HG02678 (cell line): ENCODE measurements at regions not wholly inside any gene's neighbourhood (a gene's known extent, or its start where the extent isn't known, plus 50 kb on each side); places are given as distances from the start of the nearest gene placed in this dataset.
A peak's percentile ranks its signal among the peaks of the same experiment; 100 is the strongest.

Experiments used
- ATAC-seq: cut with Tn5 transposase; IDR thresholded peaks from one replicate; pipeline ENCODE4 v1.9.1; 2021; ENCODE audit warnings: mild to moderate bottlenecking, moderate library complexity; ENCODE audit not compliant: unreplicated experiment

DNA sequence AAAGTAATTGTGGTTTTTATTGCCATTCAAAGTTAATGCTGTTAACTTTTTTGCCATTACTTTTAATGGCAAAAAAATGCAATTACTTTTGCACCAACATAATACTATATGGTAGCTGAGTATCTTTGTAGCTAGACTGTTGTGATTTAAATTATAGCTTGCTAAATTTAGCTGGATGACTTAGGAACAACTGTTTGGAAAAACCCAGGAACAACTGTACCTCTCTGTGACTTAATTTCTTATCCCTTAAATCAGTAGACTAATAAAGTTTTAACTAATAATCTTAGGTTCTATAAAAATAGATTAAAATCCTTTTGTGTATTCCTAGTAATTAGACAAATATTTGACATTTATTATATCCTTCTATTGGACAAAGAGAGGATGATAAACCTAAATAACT, 268.2 kb downstream of the TENT5A start:
- ATAC-seq: no peak

DNA sequence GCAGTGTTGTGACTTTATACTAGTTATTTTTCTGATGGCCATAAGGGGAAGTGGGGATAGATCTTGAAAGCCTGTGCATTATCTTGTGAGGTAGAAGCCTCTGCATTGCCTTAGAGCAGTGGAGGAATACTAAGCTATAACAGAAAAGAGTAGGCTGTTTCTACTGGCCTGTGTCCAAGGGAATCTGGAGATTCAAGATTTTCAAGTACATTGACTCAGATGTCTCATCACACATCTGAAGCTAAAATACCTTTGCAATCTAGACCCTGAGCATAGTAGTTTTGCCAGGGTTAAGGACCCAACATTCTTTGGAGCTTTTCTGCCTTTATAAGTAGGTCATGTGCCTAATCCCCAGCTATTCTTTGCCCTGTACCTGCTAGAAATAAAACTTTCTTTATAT, 272.3 kb downstream of the TENT5A start:
- no peak for ATAC-seq

DNA sequence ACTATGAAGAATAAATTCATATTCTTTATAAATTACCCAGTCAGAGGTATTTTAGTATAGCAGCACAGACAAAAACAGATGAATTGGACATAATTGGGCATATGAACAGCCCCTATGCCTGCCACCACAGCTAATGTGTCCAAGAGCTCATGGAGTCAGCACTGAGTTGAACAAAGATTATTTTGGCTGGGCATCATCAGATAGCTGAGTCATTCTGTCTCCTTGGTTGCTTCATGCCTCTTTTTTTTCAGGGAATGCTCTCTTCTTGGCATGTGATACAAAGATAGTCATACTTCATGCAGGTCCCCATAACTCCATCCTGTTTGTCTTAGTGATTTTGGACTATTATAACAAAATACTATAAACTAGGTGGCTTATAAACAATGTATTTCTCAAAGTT, 275.6 kb downstream of the TENT5A start:
- no peak for ATAC-seq

DNA sequence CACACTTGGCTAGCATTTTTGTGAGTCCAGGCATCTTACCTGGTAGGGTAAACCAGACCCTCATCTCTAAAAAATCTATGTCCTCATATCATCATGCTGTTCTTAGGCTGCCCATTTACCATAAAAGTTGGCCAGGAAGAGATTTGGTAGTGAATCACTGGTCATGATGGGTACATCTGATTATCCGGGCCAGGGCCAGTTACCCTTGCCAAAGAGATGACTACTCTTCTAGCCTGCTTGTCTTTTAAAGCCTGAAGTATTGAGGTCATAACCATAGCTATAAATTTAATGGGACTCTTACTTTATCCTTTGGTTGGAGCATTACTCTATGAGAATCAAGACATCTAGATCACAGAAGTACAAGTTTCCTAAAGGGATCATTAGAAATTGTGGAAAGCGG, 276.8 kb downstream of the TENT5A start:
- ATAC-seq: no peak

DNA sequence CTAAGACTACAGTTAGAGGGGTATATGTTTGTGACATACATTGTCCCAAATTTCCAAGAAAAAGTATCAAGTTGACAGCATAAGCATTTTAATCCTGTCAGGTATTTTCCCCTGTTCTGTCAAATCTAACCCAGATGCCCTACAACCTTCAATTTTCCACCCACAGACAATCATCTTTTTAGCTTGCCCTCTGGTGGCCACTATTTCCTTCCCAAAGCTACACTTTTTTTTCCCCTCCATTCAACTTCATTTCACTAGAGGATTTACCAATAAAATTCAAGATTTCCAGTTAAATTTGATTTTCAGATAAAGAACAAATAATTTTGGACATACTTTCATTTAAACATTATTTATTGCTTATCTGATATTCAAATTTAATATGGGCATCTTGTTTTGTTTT, 286.6 kb downstream of the TENT5A start:
- no peak for ATAC-seq

DNA sequence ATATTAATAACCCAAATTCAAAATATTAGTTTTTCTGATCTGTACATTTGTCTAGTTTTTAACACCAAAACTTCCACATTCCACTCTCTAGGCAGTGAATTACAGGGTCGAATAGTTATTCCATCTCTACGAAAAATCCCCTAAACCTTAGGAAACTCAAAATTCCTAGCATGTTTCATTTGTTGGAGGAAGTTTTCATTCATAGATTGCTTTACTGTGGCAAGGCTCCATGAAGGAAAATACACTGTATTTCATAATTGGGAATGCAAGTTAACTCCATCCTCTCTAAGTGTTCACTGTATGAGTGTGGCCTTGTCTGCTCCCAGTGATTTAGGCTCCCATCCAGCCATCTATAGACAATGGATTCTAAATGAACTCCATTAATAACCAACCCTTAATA, 296.1 kb downstream of the TENT5A start:
- ATAC-seq: no peak

DNA sequence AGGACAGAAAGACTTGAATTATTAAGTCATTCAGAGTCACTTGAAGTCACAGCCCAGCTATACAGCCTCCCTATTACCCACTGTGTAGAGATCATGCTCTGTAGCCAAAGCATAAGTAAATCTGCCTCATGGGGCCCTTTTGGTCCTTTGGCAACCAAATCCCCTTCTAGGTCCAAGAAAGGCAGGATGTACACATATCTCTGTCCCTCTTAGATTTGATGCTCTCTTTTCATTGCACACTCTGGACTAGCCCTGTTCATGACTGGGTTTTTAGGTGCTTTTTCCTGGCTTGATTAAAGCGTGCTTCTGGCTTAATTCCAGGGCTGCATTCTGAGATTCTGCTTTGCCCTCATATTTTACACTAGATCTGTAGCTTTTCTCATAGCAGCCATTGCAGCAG, 296.8 kb downstream of the TENT5A start:
- ATAC-seq: no peak

DNA sequence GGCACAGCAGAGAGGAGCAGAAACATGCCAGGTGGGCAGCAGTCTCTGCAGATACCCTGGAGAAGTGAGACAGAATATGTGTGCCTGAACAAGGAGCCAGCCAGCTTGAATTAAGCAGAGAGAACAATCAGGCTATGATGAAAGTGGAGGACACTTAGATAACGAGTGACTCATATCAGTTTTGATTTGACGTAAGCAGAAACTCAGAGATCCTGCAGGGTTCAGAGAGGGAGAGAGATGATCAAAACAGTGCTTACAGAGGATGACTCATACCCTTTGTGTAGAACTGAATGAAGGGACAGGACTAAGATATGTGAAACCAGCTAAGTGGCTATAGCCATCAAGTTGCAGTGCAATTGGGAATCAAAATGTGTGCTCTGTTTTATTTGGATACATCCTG, 300.7 kb downstream of the TENT5A start:
- ATAC-seq: peak; percentile 58

DNA sequence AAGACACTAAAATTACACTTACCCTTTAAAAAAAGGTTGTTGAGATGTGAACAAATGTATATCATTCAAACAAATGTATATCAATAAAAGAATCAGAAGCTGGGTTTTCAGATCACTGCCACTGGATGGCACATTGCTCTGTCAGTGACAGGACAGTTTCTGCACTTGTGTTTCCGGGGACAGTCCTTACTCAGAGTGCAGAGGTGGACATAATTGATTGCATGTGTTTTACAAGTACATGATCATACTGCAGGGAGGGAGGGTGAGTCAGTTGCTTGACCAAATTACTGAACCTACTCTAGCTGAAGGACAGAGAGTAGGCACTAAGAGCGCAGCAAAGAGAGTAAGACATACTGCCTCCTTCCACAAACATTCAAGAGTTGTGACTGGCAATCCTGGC, 302.3 kb downstream of the TENT5A start:
- no peak for ATAC-seq

DNA sequence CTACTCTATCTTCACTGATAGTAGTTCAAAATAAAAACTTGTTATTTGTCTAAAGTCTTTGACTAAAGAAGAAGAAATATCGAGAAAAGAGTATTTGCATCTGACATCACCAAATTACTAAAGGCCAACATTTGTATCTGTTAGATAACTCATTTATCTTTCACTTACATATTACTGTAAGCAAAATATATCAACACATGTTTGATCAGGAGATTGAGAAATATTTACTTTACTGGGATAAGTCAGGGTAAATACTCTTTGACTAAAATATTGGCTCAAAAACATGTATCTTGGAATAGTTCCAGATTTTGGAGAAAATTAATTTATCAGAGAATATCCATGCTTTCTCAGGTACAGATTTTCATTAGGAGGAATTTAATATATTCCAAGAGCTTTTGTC, 306.0 kb downstream of the TENT5A start:
- ATAC-seq: no peak

DNA sequence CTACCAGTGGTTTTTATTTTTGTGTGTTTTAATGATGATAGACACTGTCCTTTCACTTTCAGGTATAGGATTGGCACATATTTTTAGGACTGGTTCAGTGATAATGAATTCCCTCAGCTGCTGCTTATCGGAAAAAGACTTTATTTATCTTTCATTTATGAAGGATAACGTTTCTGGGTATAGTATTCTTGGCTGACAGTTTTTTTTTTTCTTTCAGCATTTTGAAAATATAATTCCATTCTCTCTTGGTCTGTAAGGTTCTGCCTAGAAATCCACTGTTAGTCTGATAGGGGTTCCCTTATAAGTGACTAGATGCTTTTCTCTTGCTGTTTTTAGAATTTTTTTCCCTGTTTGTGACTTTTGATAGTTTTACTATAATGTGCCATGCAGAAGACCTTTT, 313.1 kb downstream of the TENT5A start:
- ATAC-seq: no peak

DNA sequence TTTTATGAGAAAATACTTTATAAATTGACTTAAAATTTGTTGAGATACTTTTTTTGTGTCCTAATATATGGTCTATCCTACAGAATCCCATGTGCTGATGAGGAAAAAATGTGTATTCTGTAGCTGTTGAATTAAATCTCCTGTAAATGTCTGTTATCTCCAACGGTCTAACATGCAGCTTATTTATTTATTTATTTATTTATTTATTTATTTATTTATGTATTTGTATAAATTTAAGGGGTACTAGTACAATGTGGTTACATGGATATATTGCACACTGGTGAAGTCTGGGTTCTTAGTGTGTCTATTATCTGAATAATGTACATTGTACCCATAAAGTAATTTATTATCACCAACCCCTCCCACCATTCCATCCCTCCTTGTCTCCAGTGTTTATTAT, 315.5 kb downstream of the TENT5A start:
- ATAC-seq: no peak

DNA sequence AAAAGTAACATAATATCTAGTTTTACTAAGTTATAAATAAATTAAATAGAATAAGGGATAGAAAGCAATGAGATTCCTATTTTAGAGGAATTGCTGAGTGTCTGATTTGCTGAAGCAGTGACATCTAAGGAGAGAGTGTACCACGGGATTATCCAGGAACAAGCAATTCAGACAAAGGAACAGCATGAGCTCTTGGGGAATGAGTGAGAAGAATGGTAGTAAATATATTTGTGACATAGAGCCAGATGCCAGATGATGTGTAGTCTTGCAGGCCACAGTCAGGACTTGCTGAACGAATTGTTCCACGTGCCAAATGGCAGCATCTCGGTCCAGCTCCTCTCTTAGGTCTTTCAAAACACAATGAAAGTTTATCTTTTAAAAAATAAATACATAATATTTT, 339.2 kb downstream of the TENT5A start:
- ATAC-seq: no peak

DNA sequence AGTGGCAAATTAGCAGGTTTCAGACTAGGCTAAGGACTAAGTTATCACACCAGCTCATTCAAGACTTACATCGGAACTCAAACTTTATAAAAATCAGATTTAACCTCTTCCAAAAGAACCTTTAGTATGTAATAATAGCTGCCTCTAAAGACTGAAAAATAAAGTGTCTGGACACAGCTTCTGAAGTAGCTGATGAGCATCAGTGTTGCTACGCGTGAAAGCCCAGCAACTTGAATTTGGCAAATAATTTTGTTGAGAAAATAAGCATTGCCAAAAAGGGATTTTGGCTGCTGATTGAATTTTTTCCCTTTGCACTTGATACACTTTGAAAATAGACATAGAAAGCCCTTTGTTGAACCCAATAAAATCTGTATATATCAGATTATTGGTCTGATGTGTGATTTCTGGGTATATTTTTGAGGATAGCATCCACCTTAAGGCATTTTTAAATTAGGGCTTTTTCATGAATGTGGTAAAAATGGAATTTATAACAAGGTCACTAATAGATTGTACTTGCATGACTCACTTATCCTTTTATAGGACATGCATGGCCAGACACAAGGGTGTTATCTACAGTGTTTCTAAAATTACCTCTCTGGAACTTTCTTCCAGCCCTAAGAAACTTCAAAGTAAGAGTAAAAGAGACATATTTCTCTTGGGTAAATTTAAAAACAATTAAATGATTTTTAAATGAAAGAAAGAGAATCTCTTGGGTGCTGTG, 350.4 kb downstream of the TENT5A start:
- no peak for ATAC-seq

DNA sequence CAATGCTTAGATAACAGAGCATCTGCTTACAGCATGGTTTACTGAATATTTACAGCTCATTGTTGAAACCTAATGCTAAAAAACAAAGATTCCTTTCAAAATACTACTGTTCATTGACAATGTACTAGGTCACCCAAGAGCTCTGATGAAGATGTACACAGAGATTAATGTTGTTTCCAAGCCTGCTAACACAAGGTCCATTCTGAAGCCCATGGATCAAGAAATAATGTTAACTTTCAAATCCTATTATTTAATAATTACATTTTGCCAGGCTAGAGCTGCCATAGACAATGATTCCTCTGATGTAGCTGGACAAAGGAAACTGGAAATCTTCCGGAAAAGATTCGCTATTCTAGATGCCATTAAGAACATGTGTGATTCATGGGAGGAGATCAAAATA, 355.6 kb downstream of the TENT5A start:
- no peak for ATAC-seq

DNA sequence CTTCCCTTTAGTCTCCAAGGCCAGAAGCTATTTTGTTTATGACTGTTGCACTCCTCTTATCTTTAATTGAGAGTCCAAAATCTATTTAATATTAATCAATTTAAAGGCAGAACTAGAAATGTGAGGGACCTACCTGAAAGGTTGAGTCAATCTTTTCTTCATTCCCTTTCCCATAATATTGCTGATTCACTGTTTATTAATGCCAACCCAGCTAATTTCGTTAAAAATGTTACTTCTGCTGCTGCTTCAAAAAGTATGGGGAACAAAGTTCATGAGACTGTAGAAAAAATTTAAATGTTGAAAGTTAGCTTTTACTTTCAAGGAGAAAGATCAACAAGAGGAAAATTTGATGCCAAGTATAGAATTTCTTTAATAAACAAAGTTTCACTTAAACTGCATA, 365.3 kb downstream of the TENT5A start:
- ATAC-seq: no peak

DNA sequence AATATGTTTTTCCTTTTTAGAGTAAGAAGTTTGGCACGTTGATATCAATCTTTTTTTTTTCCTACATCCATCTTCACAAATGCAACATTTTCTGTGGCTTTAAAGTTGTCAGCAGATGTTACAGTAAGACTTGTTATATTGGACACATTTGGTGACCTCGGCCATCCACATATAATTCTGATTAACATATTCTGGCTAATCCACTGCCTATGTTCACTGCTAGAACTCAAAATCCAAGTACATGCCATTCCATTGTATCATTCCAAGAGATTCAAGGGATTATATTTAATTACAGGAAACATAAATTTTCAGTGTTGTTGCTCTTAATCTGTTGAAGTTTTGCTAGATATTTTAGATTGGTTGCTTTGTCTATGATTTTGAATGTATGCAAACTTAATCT, 367.6 kb downstream of the TENT5A start:
- ATAC-seq: no peak

DNA sequence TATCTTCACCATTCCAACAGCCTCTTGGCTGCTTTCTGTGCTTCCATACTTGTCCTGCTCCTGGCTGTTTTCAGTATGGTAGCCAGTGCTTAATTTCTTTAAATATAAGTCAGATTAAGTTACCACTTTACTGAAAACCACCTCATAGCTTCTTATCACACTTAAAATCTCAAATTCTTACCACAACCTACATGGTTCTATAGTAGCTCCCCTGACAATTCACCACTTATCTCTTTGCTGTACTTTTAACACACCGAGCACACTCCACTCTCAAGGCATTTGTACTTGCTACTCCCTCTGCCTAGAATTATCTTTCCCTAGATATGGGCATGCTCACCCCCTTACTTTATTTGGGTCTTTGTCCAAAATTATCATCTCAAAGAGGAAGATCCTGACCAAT, 369.0 kb downstream of the TENT5A start:
- no peak for ATAC-seq

DNA sequence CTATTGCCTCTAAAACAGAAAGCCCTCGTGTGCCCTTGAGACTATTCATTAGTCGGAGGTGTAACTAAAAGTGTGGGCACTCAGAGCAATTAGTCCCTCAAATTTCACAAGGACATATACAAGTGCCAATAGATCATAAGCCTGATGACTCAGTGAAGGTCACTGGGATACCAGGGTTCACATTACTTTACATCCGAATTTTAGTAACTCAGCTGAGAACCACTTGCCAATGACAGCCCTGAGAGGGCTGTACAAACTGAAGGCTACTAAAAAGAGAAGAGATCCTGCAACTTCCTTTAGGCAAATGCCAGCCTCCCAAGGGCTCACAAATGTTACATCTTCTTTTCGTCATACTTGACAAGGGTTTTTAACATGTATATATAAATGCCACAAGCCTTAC, 369.6 kb downstream of the TENT5A start:
- no peak for ATAC-seq

DNA sequence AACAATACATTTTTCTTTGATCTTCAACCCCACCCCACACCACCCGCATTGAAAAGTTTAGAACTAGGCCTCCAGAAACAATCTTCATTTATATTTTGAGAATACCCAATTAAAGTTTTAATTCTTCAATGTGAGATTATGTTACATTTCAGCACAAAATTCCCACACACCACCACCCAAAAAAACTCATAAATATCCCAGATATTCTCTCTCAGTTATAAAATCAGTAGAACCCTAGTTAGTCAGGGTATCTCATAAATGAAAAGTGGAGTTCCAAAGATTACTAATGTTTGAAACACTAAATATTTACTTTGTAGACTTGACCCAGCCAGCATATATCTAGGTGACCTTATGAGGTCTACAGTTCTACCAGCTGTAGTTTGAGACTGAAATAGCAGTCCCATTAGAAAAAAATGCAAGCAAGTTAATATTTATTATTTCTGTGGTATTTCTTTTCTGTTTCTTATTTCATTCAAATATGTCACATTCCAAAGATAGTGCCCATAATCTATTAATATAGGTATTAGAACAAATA, 371.0 kb downstream of the TENT5A start:
- no peak for ATAC-seq

DNA sequence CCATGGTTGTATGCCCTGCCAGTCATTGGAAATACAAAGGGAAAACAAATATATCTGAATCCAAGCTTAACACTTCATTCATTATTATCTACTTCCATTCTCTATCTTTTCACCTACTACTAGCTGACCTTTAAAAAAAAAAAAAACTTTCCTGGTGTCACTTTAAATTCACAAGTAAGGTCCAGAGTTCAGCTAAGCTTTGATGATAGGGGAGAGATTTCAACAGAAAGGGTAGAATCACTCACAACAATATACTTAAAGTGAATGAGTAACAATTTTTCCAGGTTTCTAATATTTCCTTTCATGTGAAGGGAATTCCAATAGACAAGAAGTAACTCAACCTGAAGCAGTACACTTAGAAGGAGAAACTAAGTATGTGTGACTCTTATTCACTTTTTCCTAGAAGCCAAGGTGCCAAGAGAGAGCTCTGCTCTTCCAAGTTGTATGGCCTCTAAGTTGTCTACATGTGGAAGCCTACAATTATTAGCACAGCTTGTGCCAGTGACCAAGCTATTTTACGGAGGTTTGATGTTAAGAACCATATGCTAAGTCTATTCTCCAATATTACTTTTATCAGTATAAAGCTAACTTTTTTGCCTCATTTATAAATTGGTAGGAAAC, 371.7 kb downstream of the TENT5A start:
- ATAC-seq: no peak

DNA sequence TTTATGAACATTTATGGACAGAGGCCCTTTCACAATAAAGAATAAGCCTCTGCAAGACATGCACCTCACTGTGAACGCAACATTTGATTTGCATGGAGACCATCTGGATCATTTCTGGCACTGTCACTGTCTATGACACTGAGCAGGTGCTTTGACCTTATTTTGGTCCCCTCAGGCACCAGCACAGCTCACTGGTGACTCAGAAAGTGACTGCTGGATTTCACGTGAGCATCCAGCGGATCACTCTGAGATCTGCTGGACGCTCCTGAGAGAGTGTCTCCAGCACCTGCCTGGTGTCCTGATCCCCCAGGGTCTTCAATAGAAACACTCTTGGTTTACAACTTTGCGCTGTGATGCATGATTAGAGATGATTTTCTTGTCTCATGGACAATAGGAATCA, 375.7 kb downstream of the TENT5A start:
- ATAC-seq: no peak

DNA sequence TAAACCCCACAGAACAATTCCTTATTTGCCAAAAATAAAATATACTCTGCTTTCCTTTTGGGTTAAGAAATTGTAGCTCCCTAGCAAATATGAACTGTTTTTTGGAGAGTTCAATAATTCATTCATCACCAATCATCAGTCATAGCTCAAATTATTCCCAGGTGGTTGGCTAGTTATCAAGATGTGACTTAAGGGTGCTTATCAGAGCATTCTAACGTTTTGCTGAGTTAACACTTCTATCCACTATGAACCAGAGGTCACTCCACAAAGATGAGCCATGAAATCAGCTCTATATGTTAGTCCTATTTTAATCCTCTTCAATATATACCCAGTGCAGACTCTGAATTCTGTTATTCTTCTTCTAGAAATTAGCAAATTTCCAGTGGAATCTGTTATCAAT, 379.1 kb downstream of the TENT5A start:
- no peak for ATAC-seq
